PC-9 (cell line): ENCODE measurements at regions not wholly inside any gene's neighbourhood (a gene's known extent, or its start where the extent isn't known, plus 50 kb on each side); places are given as distances from the start of the nearest gene placed in this dataset.

Source experiments
- CTCF ChIP-seq: fragments of 200-600 bp; sonication (generic); conservative IDR thresholded peaks from 2 replicates; pipeline ENCODE4 v1.6.1; 2017; ENCODE audit warnings: mixed run types, antibody characterized with exemption, mild to moderate bottlenecking, moderate library complexity
- EZH2 ChIP-seq: fragments of 200-600 bp; sonication (generic); IDR thresholded peaks from 2 replicates; pipeline ENCODE4 v1.8.0; 2017; ENCODE audit warnings: antibody characterized with exemption, low read depth

GRCh38 chr2:144275340-144275739 lies 244.6 kb downstream of the ZEB2 start:
- TF ChIP-seq CTCF (no peak), EZH2 (no peak)
